Progenitor cell of endocrine pancreas (in vitro differentiated cells): ENCODE measurements at regions not wholly inside any gene's neighbourhood (a gene's known extent, or its start where the extent isn't known, plus 50 kb on each side); places are given as distances from the start of the nearest gene placed in this dataset.

Experiments used
- DNase-seq: peaks from one replicate; pipeline ENCODE4 v3.0.0; 2021; ENCODE audit warnings: low spot score; ENCODE audit not compliant: unreplicated experiment
- H3K27ac Mint-ChIP-seq: 2 replicates; pipeline ENCODE4 v1.8.0; 2021; ENCODE audit warnings: mild to moderate bottlenecking, moderate library complexity, mixed read lengths
- H3K27me3 Mint-ChIP-seq: 2 replicates; pipeline ENCODE4 v1.8.0; 2021; ENCODE audit warnings: mixed read lengths
- H3K36me3 Mint-ChIP-seq: 2 replicates; pipeline ENCODE4 v1.8.0; 2022; ENCODE audit warnings: mixed read lengths; ENCODE audit not compliant: insufficient read depth
- H3K4me1 Mint-ChIP-seq: 2 replicates; pipeline ENCODE4 v1.8.0; 2021; ENCODE audit warnings: low read depth, mixed read lengths
- H3K4me3 Mint-ChIP-seq: 2 replicates; pipeline ENCODE4 v1.8.0; 2021; ENCODE audit warnings: low read depth, mild to moderate bottlenecking, moderate library complexity, mixed read lengths
- H3K9me3 Mint-ChIP-seq: 2 replicates; pipeline ENCODE4 v1.8.0; 2021; ENCODE audit warnings: low read depth, mixed read lengths
- TF ChIP-seq, protein P1 (sequence below): fragments of 200-600 bp; sonication (generic); IDR thresholded peaks from one replicate; pipeline ENCODE4 v1.5.0; 2021; ENCODE audit warnings: antibody characterized with exemption, mild to moderate bottlenecking; ENCODE audit not compliant: unreplicated experiment

DNA sequence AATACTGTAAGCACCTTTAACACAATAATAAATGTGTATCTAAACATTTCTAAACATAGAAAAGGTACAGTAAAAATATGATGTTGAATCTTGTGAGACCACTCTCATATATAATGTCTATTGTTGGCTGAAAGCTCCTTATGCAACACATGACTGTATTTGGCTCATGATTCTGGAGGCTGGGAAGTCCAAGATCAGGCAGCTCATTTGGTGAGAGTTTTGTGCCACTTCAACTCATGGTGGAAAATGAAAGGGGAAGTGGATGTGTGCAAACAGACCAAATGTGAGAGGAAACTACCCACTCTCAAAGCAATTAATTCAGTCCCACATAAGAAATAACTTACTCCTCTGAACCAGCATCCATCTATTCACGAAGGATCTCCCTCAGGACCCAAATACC is 257.7 kb upstream of the OPRM1 start:
- no peak overlapping the region for H3K27ac Mint-ChIP-seq
- no peak overlapping the region for H3K4me3 Mint-ChIP-seq
- no peaks in the 10 kb centered on the region for H3K27me3 Mint-ChIP-seq
- TF ChIP-seq, protein P1, sequence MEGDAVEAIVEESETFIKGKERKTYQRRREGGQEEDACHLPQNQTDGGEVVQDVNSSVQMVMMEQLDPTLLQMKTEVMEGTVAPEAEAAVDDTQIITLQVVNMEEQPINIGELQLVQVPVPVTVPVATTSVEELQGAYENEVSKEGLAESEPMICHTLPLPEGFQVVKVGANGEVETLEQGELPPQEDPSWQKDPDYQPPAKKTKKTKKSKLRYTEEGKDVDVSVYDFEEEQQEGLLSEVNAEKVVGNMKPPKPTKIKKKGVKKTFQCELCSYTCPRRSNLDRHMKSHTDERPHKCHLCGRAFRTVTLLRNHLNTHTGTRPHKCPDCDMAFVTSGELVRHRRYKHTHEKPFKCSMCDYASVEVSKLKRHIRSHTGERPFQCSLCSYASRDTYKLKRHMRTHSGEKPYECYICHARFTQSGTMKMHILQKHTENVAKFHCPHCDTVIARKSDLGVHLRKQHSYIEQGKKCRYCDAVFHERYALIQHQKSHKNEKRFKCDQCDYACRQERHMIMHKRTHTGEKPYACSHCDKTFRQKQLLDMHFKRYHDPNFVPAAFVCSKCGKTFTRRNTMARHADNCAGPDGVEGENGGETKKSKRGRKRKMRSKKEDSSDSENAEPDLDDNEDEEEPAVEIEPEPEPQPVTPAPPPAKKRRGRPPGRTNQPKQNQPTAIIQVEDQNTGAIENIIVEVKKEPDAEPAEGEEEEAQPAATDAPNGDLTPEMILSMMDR, result no peak
- peaks cover 23% of the 10 kb centered on the region for H3K9me3 Mint-ChIP-seq
- no peak for DNase-seq
- no peaks in the 10 kb centered on the region for H3K4me1 Mint-ChIP-seq
- H3K36me3 Mint-ChIP-seq, result no peaks in the 10 kb centered on the region

DNA sequence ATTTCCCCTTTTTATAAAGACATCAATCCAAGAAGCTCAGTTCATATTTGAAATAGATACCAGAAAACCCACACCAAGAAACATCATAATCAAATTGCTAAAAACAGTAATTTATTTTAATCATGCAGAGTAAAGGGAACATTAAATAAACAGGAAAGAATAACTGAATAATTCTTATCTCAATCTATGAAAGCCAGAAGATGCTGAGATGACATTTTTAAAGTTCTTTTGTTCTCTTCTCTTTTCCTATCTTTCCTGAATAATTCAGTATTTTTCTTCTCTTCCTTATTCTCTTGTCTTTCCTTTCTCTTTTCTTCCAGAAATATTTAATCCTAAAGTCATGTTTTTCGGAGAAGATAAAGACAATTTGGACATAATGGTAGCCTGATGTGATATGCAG is 259.0 kb upstream of the OPRM1 start:
- Mint-ChIP-seq H3K4me3 (no peak overlapping the region), H3K4me1 (no peaks in the 10 kb centered on the region), H3K27me3 (no peaks in the 10 kb centered on the region), H3K27ac (no peak overlapping the region), H3K9me3 (peaks cover 19% of the 10 kb centered on the region), H3K36me3 (no peaks in the 10 kb centered on the region)
- no peak for DNase-seq
- TF ChIP-seq, protein P1, result no peak

DNA sequence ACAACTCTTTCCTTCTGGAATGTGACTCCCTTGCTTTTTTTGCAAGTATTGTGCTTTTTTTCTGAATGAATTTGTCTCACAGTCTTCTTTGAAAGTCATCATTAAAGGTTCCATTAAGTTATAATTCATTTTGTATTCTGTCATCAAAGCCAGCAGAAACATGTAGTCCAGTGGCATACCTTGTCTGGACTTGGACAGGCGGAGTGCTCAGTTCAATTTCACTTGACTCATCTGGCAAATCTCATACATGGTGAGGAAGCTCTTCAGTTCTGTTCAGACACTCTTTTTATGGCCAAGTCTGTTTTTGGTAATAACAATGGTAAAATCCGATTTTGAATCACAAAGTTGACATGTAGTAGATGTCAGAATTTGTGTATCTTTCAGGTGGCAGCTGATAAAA is 260.8 kb upstream of the OPRM1 start:
- Mint-ChIP-seq H3K36me3 (no peaks in the 10 kb centered on the region), H3K4me1 (no peaks in the 10 kb centered on the region), H3K27me3 (no peaks in the 10 kb centered on the region), H3K27ac (no peak overlapping the region), H3K9me3 (peaks cover 14% of the 10 kb centered on the region), H3K4me3 (no peak overlapping the region)
- no peak for DNase-seq
- TF ChIP-seq, protein P1, result no peak

DNA sequence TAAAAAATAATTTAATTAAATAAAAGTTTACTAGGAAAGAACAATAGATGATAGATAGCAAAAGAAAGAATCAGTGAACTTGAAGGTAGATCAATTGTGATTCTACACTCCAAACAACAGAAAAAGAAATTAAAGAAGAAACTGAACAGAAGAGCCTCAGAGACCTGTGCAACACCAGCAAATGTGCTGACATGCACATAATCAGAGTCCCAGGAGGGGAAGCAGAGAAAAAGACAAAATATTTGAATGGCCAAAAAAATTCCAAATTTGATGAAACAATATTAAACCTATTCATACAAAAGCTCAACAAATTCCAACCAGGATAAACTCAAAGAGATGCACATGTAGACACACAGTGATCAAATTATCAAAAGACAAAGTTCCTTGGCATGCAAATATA is 267.5 kb upstream of the OPRM1 start:
- H3K36me3 Mint-ChIP-seq, result no peaks in the 10 kb centered on the region
- no peak overlapping the region for H3K4me3 Mint-ChIP-seq
- H3K9me3 Mint-ChIP-seq, result peaks cover 4% of the 10 kb centered on the region
- peaks cover 10% of the 10 kb centered on the region for H3K4me1 Mint-ChIP-seq
- H3K27ac Mint-ChIP-seq, result no peak overlapping the region
- TF ChIP-seq, protein P1, result no peak
- H3K27me3 Mint-ChIP-seq, result no peaks in the 10 kb centered on the region
- DNase-seq, result no peak

DNA sequence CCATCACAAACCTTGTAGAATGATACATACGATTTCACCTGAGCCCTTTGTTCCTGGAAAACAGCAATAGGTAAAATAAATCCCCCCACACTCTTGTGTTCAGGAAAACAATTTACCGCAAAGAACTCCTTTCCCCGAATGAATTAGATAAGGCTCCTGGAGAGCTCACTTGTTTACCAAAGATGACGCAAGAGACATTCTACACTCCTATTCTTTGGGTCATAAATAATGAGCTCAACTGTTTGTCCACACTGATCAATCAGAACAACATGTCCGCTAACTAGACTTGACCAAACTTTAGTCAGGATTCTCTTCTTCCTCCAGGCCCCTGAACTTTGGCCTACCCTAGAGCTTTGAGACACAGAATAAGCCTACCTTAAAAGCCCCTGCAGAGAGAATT is 271.9 kb upstream of the OPRM1 start:
- Mint-ChIP-seq H3K27ac (peak overlapping the region; percentile 87), H3K36me3 (no peaks in the 10 kb centered on the region), H3K27me3 (no peaks in the 10 kb centered on the region), H3K4me1 (peaks cover 12% of the 10 kb centered on the region), H3K9me3 (peaks cover 13% of the 10 kb centered on the region), H3K4me3 (peak overlapping the region; percentile 20)
- no peak for DNase-seq
- TF ChIP-seq, protein P1, result no peak
